ENCODE measurements at regions not wholly inside any gene's neighbourhood (a gene's known extent, or its start where the extent isn't known, plus 50 kb on each side); places are given as distances from the start of the nearest gene placed in this dataset.

DNA sequence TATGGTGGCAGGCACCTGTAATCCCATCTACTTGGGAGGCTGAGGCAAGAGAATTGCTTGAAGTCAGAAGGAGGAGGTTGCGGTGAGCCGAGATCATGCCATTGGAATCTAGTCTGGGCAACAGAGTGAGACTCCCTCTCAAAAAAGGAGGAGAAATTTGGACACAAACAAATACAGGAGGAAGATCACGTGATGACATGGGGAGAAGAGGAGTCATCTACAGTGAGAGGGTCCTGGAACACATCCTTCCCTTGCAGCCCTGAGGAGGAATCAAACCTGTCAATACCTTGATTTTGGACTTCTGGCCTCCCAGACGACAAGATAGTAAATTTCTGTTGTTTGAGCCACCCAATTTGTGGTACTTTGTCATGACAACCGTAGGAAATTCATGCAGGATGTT lies 671.9 kb upstream of the EEF2KMT start:
- no peak for DNase-seq
- Histone ChIP-seq H3K4me1 (ENCODE audit: control insufficient read depth in 2 of 3, insufficient read depth in 2 of 3, low read depth in 1 of 3, low read length in 3 of 3) (no peaks in the 10 kb centered on the region), H3K27ac (ENCODE audit: low read depth in 2 of 2, low read length in 2 of 2) (no peak overlapping the region), H3K9me3 (ENCODE audit: control insufficient read depth in 2 of 3, insufficient read depth in 1 of 3, low read length in 3 of 3) (no peaks in the 10 kb centered on the region), H3K36me3 (ENCODE audit: control insufficient read depth in 2 of 3, insufficient read depth in 3 of 3, low read length in 3 of 3) (no peaks in the 10 kb centered on the region), H3K27me3 (ENCODE audit: control insufficient read depth, insufficient read depth, low read length) (no peaks in the 10 kb centered on the region), H3K4me3 (ENCODE audit: low read length in 3 of 3) (no peak overlapping the region), H3K9ac (ENCODE audit: low read length in 3 of 3) (no peak overlapping the region)
- TF ChIP-seq, protein P1, sequence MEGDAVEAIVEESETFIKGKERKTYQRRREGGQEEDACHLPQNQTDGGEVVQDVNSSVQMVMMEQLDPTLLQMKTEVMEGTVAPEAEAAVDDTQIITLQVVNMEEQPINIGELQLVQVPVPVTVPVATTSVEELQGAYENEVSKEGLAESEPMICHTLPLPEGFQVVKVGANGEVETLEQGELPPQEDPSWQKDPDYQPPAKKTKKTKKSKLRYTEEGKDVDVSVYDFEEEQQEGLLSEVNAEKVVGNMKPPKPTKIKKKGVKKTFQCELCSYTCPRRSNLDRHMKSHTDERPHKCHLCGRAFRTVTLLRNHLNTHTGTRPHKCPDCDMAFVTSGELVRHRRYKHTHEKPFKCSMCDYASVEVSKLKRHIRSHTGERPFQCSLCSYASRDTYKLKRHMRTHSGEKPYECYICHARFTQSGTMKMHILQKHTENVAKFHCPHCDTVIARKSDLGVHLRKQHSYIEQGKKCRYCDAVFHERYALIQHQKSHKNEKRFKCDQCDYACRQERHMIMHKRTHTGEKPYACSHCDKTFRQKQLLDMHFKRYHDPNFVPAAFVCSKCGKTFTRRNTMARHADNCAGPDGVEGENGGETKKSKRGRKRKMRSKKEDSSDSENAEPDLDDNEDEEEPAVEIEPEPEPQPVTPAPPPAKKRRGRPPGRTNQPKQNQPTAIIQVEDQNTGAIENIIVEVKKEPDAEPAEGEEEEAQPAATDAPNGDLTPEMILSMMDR (IDR thresholded peaks at IDR 0.05; ENCODE audit: borderline replicate concordance, extremely low read depth, insufficient read depth): no peak
- FAIRE-seq: no peak
- intact Hi-C loops (cut with DNase I): no loop called here

GRCh38 chr16:5768445-5768844 lies 670.9 kb upstream of the EEF2KMT start:
- intact Hi-C loops (cut with DNase I): no loop called here
- no peak for FAIRE-seq
- TF ChIP-seq, protein P1 (IDR thresholded peaks at IDR 0.05; ENCODE audit: borderline replicate concordance, extremely low read depth, insufficient read depth): no peak

GRCh38 chr16:5763176-5763575 lies 665.6 kb upstream of the EEF2KMT start:
- Histone ChIP-seq H3K9me3 (ENCODE audit: control insufficient read depth in 2 of 3, insufficient read depth in 1 of 3, low read length in 3 of 3) (no peaks in the 10 kb centered on the region), H3K27me3 (ENCODE audit: control insufficient read depth, insufficient read depth, low read length) (no peaks in the 10 kb centered on the region), H3K27ac (ENCODE audit: low read depth in 2 of 2, low read length in 2 of 2) (no peak overlapping the region), H3K4me3 (ENCODE audit: low read length in 3 of 3) (no peak overlapping the region), H3K9ac (ENCODE audit: low read length in 3 of 3) (no peak overlapping the region), H3K36me3 (ENCODE audit: control insufficient read depth in 2 of 3, insufficient read depth in 3 of 3, low read length in 3 of 3) (no peaks in the 10 kb centered on the region), H3K4me1 (ENCODE audit: control insufficient read depth in 2 of 3, insufficient read depth in 2 of 3, low read depth in 1 of 3, low read length in 3 of 3) (no peaks in the 10 kb centered on the region)
- no peak for FAIRE-seq
- TF ChIP-seq, protein P1 (IDR thresholded peaks at IDR 0.05; ENCODE audit: borderline replicate concordance, extremely low read depth, insufficient read depth): no peak
- intact Hi-C loops (cut with DNase I): no loop called here
- no peak for DNase-seq

More at GRCh38 chr16:5768445-5768844, 670.9 kb upstream of the EEF2KMT start:
- no peaks in the 10 kb centered on the region for H3K36me3 ChIP-seq (ENCODE audit: control insufficient read depth in 2 of 3, insufficient read depth in 3 of 3, low read length in 3 of 3)
- H3K27ac ChIP-seq (ENCODE audit: low read depth in 2 of 2, low read length in 2 of 2): no peak overlapping the region
- no peak overlapping the region for H3K9ac ChIP-seq (ENCODE audit: low read length in 3 of 3)
- no peaks in the 10 kb centered on the region for H3K27me3 ChIP-seq (ENCODE audit: control insufficient read depth, insufficient read depth, low read length)
- no peaks in the 10 kb centered on the region for H3K4me1 ChIP-seq (ENCODE audit: control insufficient read depth in 2 of 3, insufficient read depth in 2 of 3, low read depth in 1 of 3, low read length in 3 of 3)
- no peak for DNase-seq
- H3K4me3 ChIP-seq (ENCODE audit: low read length in 3 of 3): no peak overlapping the region
- no peaks in the 10 kb centered on the region for H3K9me3 ChIP-seq (ENCODE audit: control insufficient read depth in 2 of 3, insufficient read depth in 1 of 3, low read length in 3 of 3)

GRCh38 chr16:5762362-5762761 lies 664.8 kb upstream of the EEF2KMT start:
- no peaks in the 10 kb centered on the region for H3K4me1 ChIP-seq (ENCODE audit: control insufficient read depth in 2 of 3, insufficient read depth in 2 of 3, low read depth in 1 of 3, low read length in 3 of 3)
- H3K9ac ChIP-seq (ENCODE audit: low read length in 3 of 3): no peak overlapping the region
- FAIRE-seq: no peak

More at GRCh38 chr16:5762362-5762761, 664.8 kb upstream of the EEF2KMT start:
- TF ChIP-seq, protein P1 (IDR thresholded peaks at IDR 0.05; ENCODE audit: borderline replicate concordance, extremely low read depth, insufficient read depth): no peak
- intact Hi-C loops (cut with DNase I): no loop called here
- Histone ChIP-seq H3K27me3 (ENCODE audit: control insufficient read depth, insufficient read depth, low read length) (no peaks in the 10 kb centered on the region), H3K36me3 (ENCODE audit: control insufficient read depth in 2 of 3, insufficient read depth in 3 of 3, low read length in 3 of 3) (no peaks in the 10 kb centered on the region), H3K27ac (ENCODE audit: low read depth in 2 of 2, low read length in 2 of 2) (no peak overlapping the region), H3K4me3 (ENCODE audit: low read length in 3 of 3) (no peak overlapping the region), H3K9me3 (ENCODE audit: control insufficient read depth in 2 of 3, insufficient read depth in 1 of 3, low read length in 3 of 3) (no peaks in the 10 kb centered on the region)
- no peak for DNase-seq
